Astrocyte (in vitro differentiated cells and primary cell): ENCODE measurements at regions not wholly inside any gene's neighbourhood (a gene's known extent, or its start where the extent isn't known, plus 50 kb on each side); places are given as distances from the start of the nearest gene placed in this dataset.

Source experiments
- DNase-seq: peaks from one replicate; pipeline ENCODE4 v3.0.0-alpha.2; 2010; ENCODE audit warnings: low read depth
- FAIRE-seq: peaks from 2 replicates; lab custom pipeline; 2011; peaks lifted over from hg19 to GRCh38; lab: Jason Lieb, UNC
- H2AFZ ChIP-seq: 2 replicates; pipeline ENCODE4 v1.6.0; 2012; ENCODE audit warnings: low read depth, low read length, inconsistent platforms
- H3K27ac ChIP-seq: 2 replicates; pipeline ENCODE4 v1.5.1; 2011; ENCODE audit warnings: low read depth, low read length, inconsistent platforms
- H3K27me3 ChIP-seq: 2 replicates; pipeline ENCODE4 v1.6.0; 2011; ENCODE audit warnings: low read length, inconsistent platforms; ENCODE audit not compliant: insufficient read depth
- H3K36me3 ChIP-seq: 2 replicates; pipeline ENCODE4 v1.5.1; 2011; ENCODE audit warnings: low read length, inconsistent platforms; ENCODE audit not compliant: insufficient read depth
- H3K4me1 ChIP-seq: 2 replicates; pipeline ENCODE4 v1.5.1; 2011; ENCODE audit warnings: low read length, inconsistent platforms; ENCODE audit not compliant: insufficient read depth
- H3K4me2 ChIP-seq: 2 replicates; pipeline ENCODE4 v1.6.0; 2012; ENCODE audit warnings: low read length, inconsistent platforms
- H3K4me3 ChIP-seq: 2 replicates; pipeline ENCODE4 v1.5.1; 2011; ENCODE audit warnings: low read depth, mild to moderate bottlenecking, low read length, inconsistent platforms; ENCODE audit not compliant: insufficient read depth
- H3K79me2 ChIP-seq: 2 replicates; pipeline ENCODE4 v1.6.0; 2012; ENCODE audit warnings: mild to moderate bottlenecking, low read length, inconsistent platforms; ENCODE audit not compliant: insufficient read depth
- H3K9ac ChIP-seq: 2 replicates; pipeline ENCODE4 v1.6.0; 2012; ENCODE audit warnings: mild to moderate bottlenecking, low read length, inconsistent platforms
- H3K9me3 ChIP-seq: 2 replicates; pipeline ENCODE4 v1.5.1; 2012; ENCODE audit warnings: low read depth, mild to moderate bottlenecking, low read length, inconsistent platforms; ENCODE audit not compliant: insufficient read depth
- H4K20me1 ChIP-seq: 2 replicates; pipeline ENCODE4 v1.6.0; 2012; ENCODE audit warnings: low read length, inconsistent platforms; ENCODE audit not compliant: insufficient read depth
- H3K27ac Mint-ChIP-seq: one replicate; pipeline ENCODE4 v1.8.0; 2021; ENCODE audit warnings: mild to moderate bottlenecking, mixed read lengths; ENCODE audit not compliant: unreplicated experiment
- H3K27me3 Mint-ChIP-seq: one replicate; pipeline ENCODE4 v1.8.0; 2021; ENCODE audit warnings: low read depth, mixed read lengths; ENCODE audit not compliant: unreplicated experiment
- H3K36me3 Mint-ChIP-seq: one replicate; pipeline ENCODE4 v1.8.0; 2021; ENCODE audit warnings: low read depth, mixed read lengths; ENCODE audit not compliant: unreplicated experiment
- H3K4me1 Mint-ChIP-seq: one replicate; pipeline ENCODE4 v1.8.0; 2021; ENCODE audit warnings: low read depth, mixed read lengths; ENCODE audit not compliant: unreplicated experiment
- H3K4me3 Mint-ChIP-seq: one replicate; pipeline ENCODE4 v1.8.0; 2021; ENCODE audit warnings: mild to moderate bottlenecking, moderate library complexity, mixed read lengths; ENCODE audit not compliant: unreplicated experiment
- H3K9me3 Mint-ChIP-seq: one replicate; pipeline ENCODE4 v1.8.0; 2021; ENCODE audit warnings: mild to moderate bottlenecking, mixed read lengths; ENCODE audit not compliant: unreplicated experiment
- EZH2 ChIP-seq: IDR thresholded peaks from 2 replicates; pipeline ENCODE4 v1.6.1; 2012; ENCODE audit warnings: mild to moderate bottlenecking, low read length, inconsistent platforms; ENCODE audit not compliant: insufficient read depth
- TF ChIP-seq, protein P1 (sequence below): IDR thresholded peaks from 2 replicates; pipeline ENCODE4 v1.5.1; 2011; ENCODE audit warnings: low read depth, mild to moderate bottlenecking, inconsistent platforms, low read length, moderate library complexity; ENCODE audit not compliant: insufficient read depth

GRCh38 chr14:40004871-40005500, 572.8 kb upstream of the FBXO33 start:
- no peak for FAIRE-seq
- H3K4me3 Mint-ChIP-seq = no peak overlapping the region
- Histone ChIP-seq H3K79me2 (no peaks in the 10 kb centered on the region), H3K9ac (no peak overlapping the region), H2AFZ (no peak overlapping the region), H3K27ac (no peak overlapping the region), H3K27me3 (no peaks in the 10 kb centered on the region), H4K20me1 (no peaks in the 10 kb centered on the region), H3K4me1 (no peaks in the 10 kb centered on the region), H3K4me2 (no peak overlapping the region), H3K9me3 (peaks cover 2% of the 10 kb centered on the region), H3K4me3 (no peak overlapping the region), H3K36me3 (no peaks in the 10 kb centered on the region)
- no peak for TF ChIP-seq EZH2
- TF ChIP-seq, protein P1, sequence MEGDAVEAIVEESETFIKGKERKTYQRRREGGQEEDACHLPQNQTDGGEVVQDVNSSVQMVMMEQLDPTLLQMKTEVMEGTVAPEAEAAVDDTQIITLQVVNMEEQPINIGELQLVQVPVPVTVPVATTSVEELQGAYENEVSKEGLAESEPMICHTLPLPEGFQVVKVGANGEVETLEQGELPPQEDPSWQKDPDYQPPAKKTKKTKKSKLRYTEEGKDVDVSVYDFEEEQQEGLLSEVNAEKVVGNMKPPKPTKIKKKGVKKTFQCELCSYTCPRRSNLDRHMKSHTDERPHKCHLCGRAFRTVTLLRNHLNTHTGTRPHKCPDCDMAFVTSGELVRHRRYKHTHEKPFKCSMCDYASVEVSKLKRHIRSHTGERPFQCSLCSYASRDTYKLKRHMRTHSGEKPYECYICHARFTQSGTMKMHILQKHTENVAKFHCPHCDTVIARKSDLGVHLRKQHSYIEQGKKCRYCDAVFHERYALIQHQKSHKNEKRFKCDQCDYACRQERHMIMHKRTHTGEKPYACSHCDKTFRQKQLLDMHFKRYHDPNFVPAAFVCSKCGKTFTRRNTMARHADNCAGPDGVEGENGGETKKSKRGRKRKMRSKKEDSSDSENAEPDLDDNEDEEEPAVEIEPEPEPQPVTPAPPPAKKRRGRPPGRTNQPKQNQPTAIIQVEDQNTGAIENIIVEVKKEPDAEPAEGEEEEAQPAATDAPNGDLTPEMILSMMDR = no peak
- H3K27ac Mint-ChIP-seq = no peak overlapping the region
- no peaks in the 10 kb centered on the region for H3K4me1 Mint-ChIP-seq
- H3K27me3 Mint-ChIP-seq = no peaks in the 10 kb centered on the region
- no peaks in the 10 kb centered on the region for H3K36me3 Mint-ChIP-seq
- no peak for DNase-seq
- peaks cover under 1% of the 10 kb centered on the region for H3K9me3 Mint-ChIP-seq

- FAIRE-seq = no peak
- H3K4me1 Mint-ChIP-seq = no peaks in the 10 kb centered on the region
These were observed 571.5 kb upstream of the FBXO33 start for GRCh38 chr14:40003773-40004172.

DNA sequence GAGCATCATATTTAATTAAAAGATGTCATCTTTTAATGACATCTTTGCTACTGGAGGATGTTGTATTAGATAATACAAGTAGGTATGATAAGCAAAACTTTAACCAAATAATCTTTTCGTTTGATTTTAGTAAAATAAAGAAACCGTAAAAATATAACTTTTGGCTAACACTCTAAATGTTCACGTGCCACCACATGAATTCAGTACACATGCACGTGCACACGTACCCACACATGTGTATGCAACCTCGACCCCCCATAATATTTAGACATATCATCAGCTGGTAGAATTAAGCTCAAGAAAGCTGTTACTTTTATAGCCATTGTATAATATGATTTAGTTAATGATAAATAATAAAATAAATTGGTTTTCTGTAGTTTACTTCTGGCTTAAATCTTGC, 566.6 kb upstream of the FBXO33 start:
- Histone ChIP-seq H3K27ac (no peak overlapping the region), H3K4me1 (no peaks in the 10 kb centered on the region), H3K36me3 (no peaks in the 10 kb centered on the region), H3K9ac (no peak overlapping the region), H3K9me3 (no peaks in the 10 kb centered on the region), H3K27me3 (no peaks in the 10 kb centered on the region), H2AFZ (no peak overlapping the region), H3K79me2 (no peaks in the 10 kb centered on the region), H4K20me1 (no peaks in the 10 kb centered on the region), H3K4me3 (no peak overlapping the region), H3K4me2 (no peak overlapping the region)
- Mint-ChIP-seq H3K36me3 (no peaks in the 10 kb centered on the region), H3K4me3 (no peak overlapping the region), H3K27ac (no peak overlapping the region), H3K27me3 (no peaks in the 10 kb centered on the region), H3K4me1 (no peaks in the 10 kb centered on the region), H3K9me3 (no peaks in the 10 kb centered on the region)
- TF ChIP-seq EZH2 = no peak
- TF ChIP-seq, protein P1 = no peak
- FAIRE-seq (no peak), DNase-seq (no peak)

More at GRCh38 chr14:40003773-40004172, 571.5 kb upstream of the FBXO33 start:
- no peaks in the 10 kb centered on the region for H3K27me3 Mint-ChIP-seq
- Histone ChIP-seq H3K27me3 (no peaks in the 10 kb centered on the region), H3K9ac (no peak overlapping the region), H3K4me1 (no peaks in the 10 kb centered on the region), H3K9me3 (peaks cover 2% of the 10 kb centered on the region), H3K4me3 (no peak overlapping the region), H3K4me2 (no peak overlapping the region), H3K36me3 (no peaks in the 10 kb centered on the region), H2AFZ (no peak overlapping the region), H3K79me2 (no peaks in the 10 kb centered on the region), H3K27ac (no peak overlapping the region), H4K20me1 (no peaks in the 10 kb centered on the region)
- H3K4me3 Mint-ChIP-seq = no peak overlapping the region
- no peak for DNase-seq
- TF ChIP-seq EZH2 = no peak
- TF ChIP-seq, protein P1 = no peak
- H3K27ac Mint-ChIP-seq = no peak overlapping the region
- H3K36me3 Mint-ChIP-seq = no peaks in the 10 kb centered on the region
- H3K9me3 Mint-ChIP-seq = no peaks in the 10 kb centered on the region
